ENCODE measurements at regions not wholly inside any gene's neighbourhood (a gene's known extent, or its start where the extent isn't known, plus 50 kb on each side); places are given as distances from the start of the nearest gene placed in this dataset.
A peak's percentile ranks its signal among the peaks of the same experiment; 100 is the strongest.

- Histone ChIP-seq H3K36me3 (ENCODE audit: low read depth, missing control alignments) (no peaks in the 10 kb centered on the region), H3K4me3 (no peak overlapping the region), H3K9me3 (no peaks in the 10 kb centered on the region), H3K27me3 (no peaks in the 10 kb centered on the region), H3K27ac (no peak overlapping the region), H3K4me1 (no peaks in the 10 kb centered on the region)
- intact Hi-C loops (cut with DNase I; ENCODE audit: low total_unique reads): no loop called here
- DNase-seq: peak; percentile 39
- 51 to 52% methylated on average over 5 of the region's 5 CpGs for WGBS, 2 donors
- no peak for TF ChIP-seq POLR2A (IDR thresholded peaks at IDR 0.05)
- TF ChIP-seq CTCF (IDR thresholded peaks at IDR 0.05): no peak
Measured at GRCh38 chr18:75533950-75534349, 106.4 kb upstream of the SMIM21 start.

GRCh38 chr18:75533209-75533608 is 105.7 kb upstream of the SMIM21 start:
- Histone ChIP-seq H3K9me3 (no peaks in the 10 kb centered on the region), H3K27ac (no peak overlapping the region), H3K27me3 (no peaks in the 10 kb centered on the region), H3K4me3 (no peak overlapping the region), H3K4me1 (no peaks in the 10 kb centered on the region), H3K36me3 (ENCODE audit: low read depth, missing control alignments) (no peaks in the 10 kb centered on the region)
- DNase-seq: no peak
- 62 to 73% methylated on average over 2 of the region's 2 CpGs for WGBS, 2 donors
- TF ChIP-seq CTCF (IDR thresholded peaks at IDR 0.05): no peak
- no peak for TF ChIP-seq POLR2A (IDR thresholded peaks at IDR 0.05)
- intact Hi-C loops (cut with DNase I; ENCODE audit: low total_unique reads): no loop called here

- DNase-seq: no peak
- TF ChIP-seq POLR2A (IDR thresholded peaks at IDR 0.05) (no peak), CTCF (IDR thresholded peaks at IDR 0.05) (no peak)
- H3K27me3 ChIP-seq: no peaks in the 10 kb centered on the region
- H3K9me3 ChIP-seq: no peaks in the 10 kb centered on the region
- 87 to 88% methylated on average over 13 of the region's 13 CpGs for WGBS, 2 donors
- H3K4me3 ChIP-seq: no peak overlapping the region
- H3K4me1 ChIP-seq: no peaks in the 10 kb centered on the region
- no peak overlapping the region for H3K27ac ChIP-seq
- no peaks in the 10 kb centered on the region for H3K36me3 ChIP-seq (ENCODE audit: low read depth, missing control alignments)
- intact Hi-C loops (cut with DNase I; ENCODE audit: low total_unique reads): no loop called here
Measured at GRCh38 chr18:75531851-75532459, 104.5 kb upstream of the SMIM21 start.

GRCh38 chr18:75531212-75531850 is 103.8 kb upstream of the SMIM21 start:
- no peak for TF ChIP-seq POLR2A (IDR thresholded peaks at IDR 0.05)
- no peak for TF ChIP-seq CTCF (IDR thresholded peaks at IDR 0.05)
- 69% methylated on average over 14 of the region's 14 CpGs for WGBS, 2 donors
- no peak for DNase-seq

More at GRCh38 chr18:75531212-75531850, 103.8 kb upstream of the SMIM21 start:
- intact Hi-C loops (cut with DNase I; ENCODE audit: low total_unique reads): no loop called here
- no peaks in the 10 kb centered on the region for H3K27me3 ChIP-seq
- H3K36me3 ChIP-seq (ENCODE audit: low read depth, missing control alignments): no peaks in the 10 kb centered on the region
- H3K4me3 ChIP-seq: no peak overlapping the region
- no peaks in the 10 kb centered on the region for H3K4me1 ChIP-seq
- H3K27ac ChIP-seq: no peak overlapping the region
- no peaks in the 10 kb centered on the region for H3K9me3 ChIP-seq
